Small intestine (tissue), 7 donors: ENCODE measurements at regions not wholly inside any gene's neighbourhood (a gene's known extent, or its start where the extent isn't known, plus 50 kb on each side); places are given as distances from the start of the nearest gene placed in this dataset.

Experiments
- DNase-seq, 2 donors: peaks; one replicate each; pipeline versions ENCODE4 v3.0.0 to v3.0.0-alpha.2; 2013
- FAIRE-seq: peaks from 2 replicates; lab custom pipeline; 2012; peaks lifted over from hg19 to GRCh38; lab: Jason Lieb, UNC
- H3K27ac ChIP-seq, 3 donors: one replicate each; pipeline ENCODE4 v1.5.1; 2013; ENCODE audit warnings: low read length in 2 of 3, mild to moderate bottlenecking in 2 of 3, control low read depth in 1 of 3, inconsistent platforms in 1 of 3, low read depth in 1 of 3, moderate library complexity in 1 of 3
- H3K27me3 ChIP-seq, 3 donors: one replicate each; pipeline ENCODE4 v1.6.1; 2013; ENCODE audit warnings: low read length in 3 of 3, inconsistent platforms in 1 of 3; ENCODE audit not compliant: control insufficient read depth in 3 of 3, insufficient read depth in 3 of 3
- H3K36me3 ChIP-seq, 3 donors: one replicate each; pipeline ENCODE4 v1.6.1; 2013; ENCODE audit warnings: low read length in 3 of 3, inconsistent platforms in 1 of 3, low read depth in 1 of 3, mild to moderate bottlenecking in 1 of 3, moderate library complexity in 1 of 3; ENCODE audit not compliant: control insufficient read depth in 3 of 3, insufficient read depth in 2 of 3
- H3K4me1 ChIP-seq, 3 donors: one replicate each; pipeline ENCODE4 v1.6.1; 2013; ENCODE audit warnings: low read length in 2 of 3, inconsistent platforms in 1 of 3, low read depth in 1 of 3, mild to moderate bottlenecking in 1 of 3, moderate library complexity in 1 of 3; ENCODE audit not compliant: control insufficient read depth in 3 of 3, insufficient read depth in 2 of 3
- H3K4me3 ChIP-seq, 3 donors: one replicate each; pipeline ENCODE4 v1.5.1; 2013; ENCODE audit warnings: low read length in 3 of 3, control low read depth in 1 of 3, inconsistent platforms in 1 of 3, low read depth in 1 of 3, mild to moderate bottlenecking in 1 of 3, moderate library complexity in 1 of 3
- H3K9me3 ChIP-seq, 2 donors: one replicate each; pipeline ENCODE4 v1.6.1; 2013; ENCODE audit warnings: low read depth in 1 of 2, low read length in 1 of 2; ENCODE audit not compliant: control insufficient read depth in 2 of 2, insufficient read depth in 1 of 2
- WGBS, 3 donors: extraction: QIAGEN DNeasy Blood & Tissue Kit; methylation state at CpG; one replicate each; pipeline ENCODE4 v1.1.7; 2013; 5-methylcytosine and 5-hydroxymethylcytosine counted together
- donor health status: healthy with polysubstance abuse.
- donor health status: control.
- donor health status: control.
- donor health status: Bipolar disorder and iron deficiency.
- donor health status: healthy.

DNA sequence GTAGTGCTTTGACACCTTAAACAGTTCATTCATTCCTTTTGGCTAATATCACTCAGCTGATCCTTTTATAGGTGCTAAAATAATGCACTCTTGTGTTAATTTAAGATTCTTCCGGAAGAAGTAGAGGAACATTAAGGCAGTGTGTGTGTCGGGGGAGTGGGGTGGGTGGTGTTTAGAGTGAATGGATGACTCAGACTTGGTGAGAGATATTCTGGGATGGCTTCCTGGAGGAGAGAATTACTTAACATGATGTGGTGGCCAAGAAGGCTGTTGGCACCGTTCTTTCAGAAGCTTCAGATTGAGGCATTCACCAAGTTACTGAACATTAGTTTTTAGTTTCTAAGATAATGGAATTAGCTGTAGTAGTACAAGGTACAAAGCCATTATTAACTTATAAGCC, 125.6 kb upstream of the ROPN1 start:
- Histone ChIP-seq H3K4me3 (no peak overlapping the region), H3K27ac (no peak overlapping the region), H3K36me3 (no peaks in the 10 kb centered on the region), H3K9me3 (no peaks in the 10 kb centered on the region), H3K27me3 (peaks cover 0 to 3% (median 0%) of the 10 kb centered on the region in 3 donors), H3K4me1 (peaks cover 0 to 6% (median 0%) of the 10 kb centered on the region in 3 donors)
- no peak for DNase-seq
- FAIRE-seq = no peak
- 75 to 86% (median 78%) methylated on average over 3 of the region's 3 CpGs for WGBS, 3 donors

DNA sequence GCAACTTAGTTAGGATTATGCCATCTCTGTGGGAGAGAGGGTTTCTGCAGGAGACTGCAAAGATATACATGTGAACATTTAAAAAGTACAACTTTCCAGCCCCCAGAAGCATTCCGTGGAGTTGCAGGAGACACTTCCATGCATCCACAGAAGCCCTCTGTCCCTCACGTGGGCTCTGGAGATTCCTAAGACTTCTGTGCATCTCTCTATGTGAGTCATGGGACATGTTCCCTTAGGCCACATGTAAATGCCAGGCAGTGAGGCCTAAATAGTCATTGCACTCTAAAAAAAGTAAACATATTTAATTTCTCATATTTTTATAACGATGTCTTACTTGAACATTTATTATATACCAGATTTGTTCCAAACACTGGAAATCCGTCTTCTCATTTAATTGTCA, 126.5 kb upstream of the ROPN1 start:
- Histone ChIP-seq H3K27me3 (peaks cover 0 to 3% (median 0%) of the 10 kb centered on the region in 3 donors), H3K4me3 (no peak overlapping the region), H3K36me3 (no peaks in the 10 kb centered on the region), H3K27ac (no peak overlapping the region), H3K9me3 (no peaks in the 10 kb centered on the region), H3K4me1 (peaks cover 0 to 6% (median 0%) of the 10 kb centered on the region in 3 donors)
- no peak for DNase-seq
- WGBS, 3 donors = 80 to 93% (median 84%) methylated on average over 4 of the region's 4 CpGs
- FAIRE-seq = no peak

DNA sequence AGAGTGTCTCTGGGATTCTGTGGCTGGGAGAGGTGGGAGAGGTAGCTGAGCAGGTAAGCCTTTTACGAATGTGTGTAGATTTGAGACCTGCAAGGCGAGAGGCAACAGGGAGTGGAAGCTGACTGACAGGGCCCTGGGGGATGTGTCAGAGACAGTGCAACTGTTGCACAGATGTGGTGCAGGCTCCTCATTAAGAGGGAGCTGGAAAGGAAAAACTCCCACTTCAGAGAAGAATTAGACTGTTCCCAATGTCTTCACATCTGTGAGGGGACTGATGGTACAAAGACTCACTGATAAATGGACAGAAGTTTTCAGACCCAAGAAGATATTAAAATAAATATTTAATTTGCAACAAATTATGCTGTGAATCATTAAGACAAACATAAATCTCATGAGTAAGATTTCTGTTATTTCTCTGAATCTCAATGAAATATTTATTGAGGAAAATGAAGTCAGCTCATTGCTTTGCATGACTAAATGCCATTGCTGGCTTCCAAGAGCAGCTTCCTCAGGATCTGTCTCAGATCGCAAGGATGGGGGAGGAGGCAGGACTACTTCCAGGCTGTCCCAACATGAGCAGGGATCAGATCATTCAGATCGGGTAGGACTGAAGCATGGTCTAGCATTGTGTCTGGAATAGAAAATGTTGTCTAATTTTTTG, 127.3 kb upstream of the ROPN1 start:
- H3K27me3 ChIP-seq = peaks cover 0 to 3% (median 0%) of the 10 kb centered on the region in 3 donors
- peaks cover 0 to 6% (median 0%) of the 10 kb centered on the region in 3 donors for H3K4me1 ChIP-seq
- H3K36me3 ChIP-seq = no peaks in the 10 kb centered on the region
- FAIRE-seq (no peak), DNase-seq (no peak)
- 60 to 86% (median 83%) methylated on average over 4 of the region's 4 CpGs for WGBS, 3 donors
- no peaks in the 10 kb centered on the region for H3K9me3 ChIP-seq
- H3K27ac ChIP-seq = no peak overlapping the region
- H3K4me3 ChIP-seq = no peak overlapping the region

DNA sequence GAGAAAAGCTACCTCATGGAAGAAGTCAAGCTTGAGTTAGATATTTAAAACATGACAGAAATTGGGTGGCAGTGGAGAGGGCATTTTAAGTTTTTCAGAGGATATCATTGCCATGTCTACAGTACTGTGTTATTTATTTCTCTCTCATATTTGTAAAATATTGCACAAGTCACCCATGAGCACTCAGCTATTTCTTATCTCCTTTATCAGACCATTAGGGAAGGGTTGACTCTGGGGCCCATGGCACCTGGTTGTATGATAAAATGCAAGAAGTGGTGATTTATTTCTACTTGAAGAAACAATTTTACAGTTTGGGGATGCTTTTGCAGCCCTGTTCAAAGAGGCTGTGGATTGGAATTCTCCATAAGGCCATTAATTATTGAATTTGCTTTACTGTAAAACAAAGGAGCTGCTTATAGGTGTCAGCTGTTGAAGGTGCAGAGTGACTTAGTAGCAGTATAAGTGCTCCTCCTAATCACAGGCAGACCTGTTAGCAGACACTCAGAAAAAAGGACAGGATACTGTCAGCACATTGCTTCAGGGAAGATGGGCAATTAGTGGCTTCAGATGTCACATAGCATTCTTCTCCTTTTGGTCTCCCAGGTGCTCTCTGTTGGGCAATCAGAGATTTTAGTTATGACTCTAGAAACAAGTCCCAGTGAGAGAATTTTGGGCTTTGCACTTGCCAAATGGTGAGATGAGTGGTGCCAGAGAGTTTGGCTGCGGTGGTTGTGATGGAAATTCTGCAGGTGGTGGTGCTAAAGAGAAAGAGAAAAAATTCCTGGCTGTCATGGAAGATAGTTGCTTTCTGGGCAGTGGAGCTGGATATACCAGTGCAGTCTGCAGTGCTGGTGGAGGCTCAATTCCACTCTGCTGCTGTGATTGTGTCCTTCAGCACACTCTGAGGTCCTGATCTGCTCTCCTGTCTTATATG, 129.7 kb upstream of the ROPN1 start:
- H3K27ac ChIP-seq = no peak overlapping the region
- no peak overlapping the region for H3K4me3 ChIP-seq
- no peak for FAIRE-seq
- H3K36me3 ChIP-seq = no peaks in the 10 kb centered on the region
- no peaks in the 10 kb centered on the region for H3K9me3 ChIP-seq
- H3K27me3 ChIP-seq = peaks cover 0 to 3% (median 0%) of the 10 kb centered on the region in 3 donors
- peak in 1 of 2 donors; percentile 19 for DNase-seq
- 75 to 88% (median 83%) methylated on average over 1 of the region's 1 CpG for WGBS, 3 donors
- H3K4me1 ChIP-seq = peaks cover 0 to 6% (median 0%) of the 10 kb centered on the region in 3 donors

DNA sequence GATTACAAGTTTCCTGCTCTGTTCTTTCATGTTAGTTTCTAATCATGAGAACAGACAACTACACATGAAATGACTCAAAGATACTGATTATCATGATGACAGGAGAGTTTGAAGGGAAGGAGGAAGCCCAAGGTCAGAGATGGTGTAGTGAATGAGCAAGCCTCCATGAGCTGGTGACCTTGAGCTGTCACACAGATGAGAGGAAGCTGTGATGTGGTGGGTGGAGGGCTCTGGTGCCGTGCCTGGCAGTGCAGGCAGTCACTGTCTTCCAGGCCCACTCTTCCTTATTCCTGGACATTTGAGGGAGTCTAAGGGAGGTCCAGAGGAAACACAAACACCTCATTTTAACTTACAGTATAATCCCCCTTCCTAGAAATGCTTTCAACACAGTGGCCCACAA, 133.4 kb upstream of the ROPN1 start:
- Histone ChIP-seq H3K27me3 (no peaks in the 10 kb centered on the region), H3K4me3 (no peak overlapping the region), H3K9me3 (no peaks in the 10 kb centered on the region), H3K4me1 (peaks cover 0 to 6% (median 0%) of the 10 kb centered on the region in 3 donors), H3K36me3 (no peaks in the 10 kb centered on the region), H3K27ac (no peak overlapping the region)
- 73 to 87% (median 73%) methylated on average over 1 of the region's 1 CpG for WGBS, 3 donors
- FAIRE-seq (no peak), DNase-seq (no peak)

DNA sequence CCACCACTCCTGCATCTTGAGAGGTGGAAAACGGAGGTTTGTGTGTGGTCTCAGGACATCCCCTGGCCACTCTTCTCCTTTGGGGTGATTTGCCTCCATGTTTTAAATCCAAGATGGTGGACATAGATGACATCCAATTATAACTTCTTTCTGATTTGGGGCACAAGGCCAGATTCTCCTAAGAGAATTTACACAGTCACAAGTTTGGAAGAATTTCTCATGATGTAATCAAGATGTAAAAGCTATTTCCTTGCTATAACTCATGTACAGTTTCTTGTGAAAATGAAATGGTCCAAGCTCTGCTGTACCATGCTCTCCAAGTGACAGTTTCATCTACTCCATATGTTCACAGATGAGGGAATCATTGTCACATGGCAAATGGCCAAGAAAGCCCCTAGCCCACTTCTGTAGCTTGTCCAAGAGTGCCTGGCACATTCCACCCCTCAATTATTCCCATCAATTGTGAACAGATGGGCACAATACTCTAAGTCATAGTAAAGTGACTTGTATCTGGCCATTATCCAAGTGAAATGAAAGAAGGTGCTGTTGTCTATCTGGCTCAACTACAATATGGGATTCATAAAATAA, 134.6 kb upstream of the ROPN1 start:
- H3K4me3 ChIP-seq = no peak overlapping the region
- DNase-seq (no peak), FAIRE-seq (no peak)
- H3K4me1 ChIP-seq = peaks cover 0 to 5% (median 0%) of the 10 kb centered on the region in 3 donors
- H3K27me3 ChIP-seq = no peaks in the 10 kb centered on the region
- H3K27ac ChIP-seq = no peak overlapping the region
- WGBS, 3 donors = 77 to 96% (median 89%) methylated on average over 1 of the region's 1 CpG
- no peaks in the 10 kb centered on the region for H3K36me3 ChIP-seq
- H3K9me3 ChIP-seq = no peaks in the 10 kb centered on the region

DNA sequence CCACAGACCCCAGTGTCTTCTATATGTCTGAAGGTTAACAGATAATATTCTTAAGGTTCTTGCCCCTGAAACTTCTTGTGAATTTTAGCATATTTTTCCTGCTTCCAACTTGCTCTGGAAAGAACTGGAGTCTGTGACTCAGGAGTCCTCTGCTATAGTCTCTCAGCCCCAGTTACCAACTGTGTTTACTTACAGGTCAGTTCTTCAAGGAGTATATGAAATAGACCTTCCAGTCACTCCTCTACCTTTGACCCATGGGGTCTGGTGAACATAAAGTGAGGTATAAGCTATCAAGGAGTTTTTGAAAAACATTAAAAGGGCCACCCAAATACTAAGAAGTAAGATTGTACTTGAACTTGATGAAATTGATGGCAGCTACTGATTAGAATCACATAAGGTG, 139.2 kb upstream of the ROPN1 start:
- FAIRE-seq (no peak), DNase-seq (no peak)
- H3K4me3 ChIP-seq = no peak overlapping the region
- no peak overlapping the region for H3K27ac ChIP-seq
- no peaks in the 10 kb centered on the region for H3K27me3 ChIP-seq
- H3K4me1 ChIP-seq = no peaks in the 10 kb centered on the region
- H3K9me3 ChIP-seq = no peaks in the 10 kb centered on the region
- no peaks in the 10 kb centered on the region for H3K36me3 ChIP-seq

DNA sequence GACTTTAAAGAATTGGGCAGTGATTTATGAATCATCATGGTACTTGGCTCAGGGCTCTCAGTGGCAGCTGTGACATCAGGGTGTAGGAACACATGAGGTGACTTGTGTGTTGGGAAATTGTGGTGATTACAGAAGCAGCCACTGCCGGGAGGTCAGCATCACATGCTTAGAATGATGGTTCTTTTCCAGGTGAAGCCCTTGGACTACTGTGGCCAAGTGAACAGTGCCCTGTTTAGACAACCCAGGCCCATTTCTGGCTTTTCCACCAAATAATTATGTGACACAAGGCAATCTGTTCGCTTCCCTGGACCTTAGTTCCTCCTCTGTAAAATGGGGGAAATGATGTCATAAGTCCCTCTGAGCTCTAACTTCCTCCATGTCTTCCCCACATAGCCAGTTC, 139.7 kb upstream of the ROPN1 start:
- no peaks in the 10 kb centered on the region for H3K36me3 ChIP-seq
- no peak overlapping the region for H3K27ac ChIP-seq
- DNase-seq = no peak
- H3K4me3 ChIP-seq = no peak overlapping the region
- no peaks in the 10 kb centered on the region for H3K4me1 ChIP-seq
- H3K27me3 ChIP-seq = no peaks in the 10 kb centered on the region
- no peak for FAIRE-seq
- 66 to 82% (median 72%) methylated on average over 2 of the region's 2 CpGs for WGBS, 3 donors
- no peaks in the 10 kb centered on the region for H3K9me3 ChIP-seq
